ENCODE measurements at regions not wholly inside any gene's neighbourhood (a gene's known extent, or its start where the extent isn't known, plus 50 kb on each side); places are given as distances from the start of the nearest gene placed in this dataset.

DNA sequence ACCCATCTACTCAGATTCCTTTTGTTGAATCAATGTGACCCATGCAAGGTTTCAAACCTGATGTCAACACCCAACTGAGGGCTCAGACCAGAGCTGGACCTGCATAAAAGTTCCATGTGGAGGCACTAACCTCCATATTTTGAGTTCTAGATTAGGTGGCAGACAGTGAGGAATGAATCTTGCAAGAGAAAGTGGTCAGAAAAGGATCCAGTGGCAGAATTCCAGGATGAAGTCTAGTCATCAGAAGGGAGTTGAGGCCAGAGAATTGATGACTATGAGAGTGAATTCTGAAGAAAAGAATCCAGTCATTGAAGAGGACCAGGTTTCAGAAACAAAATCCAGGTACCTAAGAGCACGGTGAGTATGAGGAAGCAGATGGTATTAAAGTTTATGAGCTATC lies 205.1 kb upstream of the RGMB start:
- DNase-seq: no peak
- H3K27me3 Mint-ChIP-seq (ENCODE audit: low read depth in 3 of 3): peaks cover 0 to 2% (median 2%) of the 10 kb centered on the region in 3 donors
- 100% methylated on average over 1 of the region's 1 CpG for WGBS (ENCODE audit: insufficient coverage)
- intact Hi-C loops (cut with micrococcal nuclease): no loop called here
- H3K27me3 ChIP-seq (ENCODE audit: control insufficient read depth in 2 of 2, insufficient read depth in 2 of 2, low read length in 2 of 2): no peaks in the 10 kb centered on the region
- H3K79me2 ChIP-seq (ENCODE audit: insufficient read depth, low read length): no peaks in the 10 kb centered on the region
- TF ChIP-seq, protein P1, sequence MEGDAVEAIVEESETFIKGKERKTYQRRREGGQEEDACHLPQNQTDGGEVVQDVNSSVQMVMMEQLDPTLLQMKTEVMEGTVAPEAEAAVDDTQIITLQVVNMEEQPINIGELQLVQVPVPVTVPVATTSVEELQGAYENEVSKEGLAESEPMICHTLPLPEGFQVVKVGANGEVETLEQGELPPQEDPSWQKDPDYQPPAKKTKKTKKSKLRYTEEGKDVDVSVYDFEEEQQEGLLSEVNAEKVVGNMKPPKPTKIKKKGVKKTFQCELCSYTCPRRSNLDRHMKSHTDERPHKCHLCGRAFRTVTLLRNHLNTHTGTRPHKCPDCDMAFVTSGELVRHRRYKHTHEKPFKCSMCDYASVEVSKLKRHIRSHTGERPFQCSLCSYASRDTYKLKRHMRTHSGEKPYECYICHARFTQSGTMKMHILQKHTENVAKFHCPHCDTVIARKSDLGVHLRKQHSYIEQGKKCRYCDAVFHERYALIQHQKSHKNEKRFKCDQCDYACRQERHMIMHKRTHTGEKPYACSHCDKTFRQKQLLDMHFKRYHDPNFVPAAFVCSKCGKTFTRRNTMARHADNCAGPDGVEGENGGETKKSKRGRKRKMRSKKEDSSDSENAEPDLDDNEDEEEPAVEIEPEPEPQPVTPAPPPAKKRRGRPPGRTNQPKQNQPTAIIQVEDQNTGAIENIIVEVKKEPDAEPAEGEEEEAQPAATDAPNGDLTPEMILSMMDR (IDR thresholded peaks at IDR 0.05): no peak
- H3K36me3 Mint-ChIP-seq: no peaks in the 10 kb centered on the region
- H3K9ac ChIP-seq (ENCODE audit: insufficient read depth, low read length, poor library complexity, severe bottlenecking): no peak overlapping the region
- H3K4me1 Mint-ChIP-seq: no peaks in the 10 kb centered on the region
- H3K4me3 Mint-ChIP-seq: no peak overlapping the region
- no peak overlapping the region for H3K4me3 ChIP-seq (replicated peaks in 1 of 3; ENCODE audit: low read depth in 2 of 3, low read length in 3 of 3)
- H2AFZ ChIP-seq (ENCODE audit: insufficient read depth, low read depth, low read length, poor library complexity, severe bottlenecking): no peak overlapping the region
- no peaks in the 10 kb centered on the region for H3K4me1 ChIP-seq (ENCODE audit: control insufficient read depth in 1 of 2, insufficient read depth in 2 of 2, low read length in 2 of 2)
- no peaks in the 10 kb centered on the region for H3K9me3 ChIP-seq (replicated peaks in 1 of 2; ENCODE audit: control insufficient read depth in 1 of 2, insufficient read depth in 1 of 2, low read length in 2 of 2)
- H3K27ac Mint-ChIP-seq: peak overlapping the region in 1 of 7 donors; percentile 2
- H4K20me1 ChIP-seq (ENCODE audit: insufficient read depth, low read length): no peaks in the 10 kb centered on the region
- no peak overlapping the region for H3K27ac ChIP-seq (ENCODE audit: low read depth in 1 of 2, low read length in 2 of 2)
- H3K9me3 Mint-ChIP-seq: peaks cover 0 to 5% (median 0%) of the 10 kb centered on the region in 7 donors
- no peak overlapping the region for H3K4me2 ChIP-seq (replicated peaks; ENCODE audit: extremely low read depth, low read length, poor library complexity, severe bottlenecking)
- H3K36me3 ChIP-seq (replicated peaks in 1 of 2; ENCODE audit: control insufficient read depth in 1 of 2, insufficient read depth in 2 of 2, low read length in 2 of 2): no peaks in the 10 kb centered on the region

DNA sequence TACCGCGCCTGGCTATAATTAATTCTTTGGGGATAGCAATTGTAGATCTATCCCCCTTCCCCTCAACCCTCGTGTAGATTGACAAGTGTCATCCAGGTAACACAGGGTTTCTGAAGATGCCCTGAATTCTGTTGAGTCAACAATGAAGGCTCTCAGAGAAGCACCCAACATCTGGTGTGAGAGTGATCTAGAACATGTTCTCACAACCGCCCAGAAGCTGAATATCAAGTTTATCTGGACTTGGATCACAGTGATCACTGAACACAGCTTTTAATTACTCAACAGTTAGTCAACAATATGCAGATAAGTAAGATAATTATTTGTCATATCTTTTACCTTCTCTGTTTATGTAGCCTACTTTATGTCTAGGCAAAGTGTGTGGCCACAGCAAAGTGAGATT lies 204.2 kb upstream of the RGMB start:
- Histone ChIP-seq H3K36me3 (replicated peaks in 1 of 2; ENCODE audit: control insufficient read depth in 1 of 2, insufficient read depth in 2 of 2, low read length in 2 of 2) (no peaks in the 10 kb centered on the region), H3K9ac (ENCODE audit: insufficient read depth, low read length, poor library complexity, severe bottlenecking) (no peak overlapping the region), H3K4me3 (replicated peaks in 1 of 3; ENCODE audit: low read depth in 2 of 3, low read length in 3 of 3) (no peak overlapping the region), H3K27me3 (ENCODE audit: control insufficient read depth in 2 of 2, insufficient read depth in 2 of 2, low read length in 2 of 2) (no peaks in the 10 kb centered on the region), H3K79me2 (ENCODE audit: insufficient read depth, low read length) (no peaks in the 10 kb centered on the region), H3K9me3 (replicated peaks in 1 of 2; ENCODE audit: control insufficient read depth in 1 of 2, insufficient read depth in 1 of 2, low read length in 2 of 2) (no peaks in the 10 kb centered on the region), H3K27ac (ENCODE audit: low read depth in 1 of 2, low read length in 2 of 2) (no peak overlapping the region), H4K20me1 (ENCODE audit: insufficient read depth, low read length) (no peaks in the 10 kb centered on the region), H2AFZ (ENCODE audit: insufficient read depth, low read depth, low read length, poor library complexity, severe bottlenecking) (no peak overlapping the region), H3K4me2 (replicated peaks; ENCODE audit: extremely low read depth, low read length, poor library complexity, severe bottlenecking) (no peak overlapping the region), H3K4me1 (ENCODE audit: control insufficient read depth in 1 of 2, insufficient read depth in 2 of 2, low read length in 2 of 2) (no peaks in the 10 kb centered on the region)
- Mint-ChIP-seq H3K36me3 (no peaks in the 10 kb centered on the region), H3K4me1 (no peaks in the 10 kb centered on the region), H3K9me3 (peaks cover 0 to 5% (median 0%) of the 10 kb centered on the region in 7 donors), H3K4me3 (no peak overlapping the region), H3K27me3 (ENCODE audit: low read depth in 3 of 3) (peaks cover 0 to 2% (median 2%) of the 10 kb centered on the region in 3 donors), H3K27ac (peak overlapping the region in 1 of 7 donors; percentile 50)
- TF ChIP-seq, protein P1 (IDR thresholded peaks at IDR 0.05): no peak
- DNase-seq: no peak
- WGBS (ENCODE audit: insufficient coverage): no CpG with 5 or more reads among the region's 4 CpGs
- intact Hi-C loops (cut with micrococcal nuclease): no loop called here
